NCI-H1694 (cell line): ENCODE measurements at regions not wholly inside any gene's neighbourhood (a gene's known extent, or its start where the extent isn't known, plus 50 kb on each side); places are given as distances from the start of the nearest gene placed in this dataset.
"Not testable (repeated sequence)": the region's sequence is repeated elsewhere in the genome, so short reads cannot be mapped to it uniquely, and the experiment has no call there.

ENCODE experiments used
- DNase-seq: peaks from one replicate; lab custom pipeline; 2025; lab: John Stamatoyannopoulos, UW

- DNase-seq, result no peak
These were observed 1550.8 kb upstream of the SLC10A2 start for GRCh38 chr13:104616990-104617389.

- DNase-seq, result no peak
These were observed 1548.3 kb upstream of the SLC10A2 start for GRCh38 chr13:104614361-104615145.

GRCh38 chr13:104608331-104608730 lies 1542.1 kb upstream of the SLC10A2 start:
- DNase-seq, result no peak

- DNase-seq, result not testable (repeated sequence)
These were observed 1539.2 kb upstream of the SLC10A2 start for GRCh38 chr13:104605435-104605834.

- no peak for DNase-seq
These were observed 1531.4 kb upstream of the SLC10A2 start for GRCh38 chr13:104597546-104598180.

- no peak for DNase-seq
These were observed 1529.3 kb upstream of the SLC10A2 start for GRCh38 chr13:104595511-104595910.

GRCh38 chr13:104594806-104595205 lies 1528.6 kb upstream of the SLC10A2 start:
- no peak for DNase-seq

GRCh38 chr13:104593693-104594092 lies 1527.5 kb upstream of the SLC10A2 start:
- DNase-seq, result no peak

GRCh38 chr13:104593251-104593576 lies 1527.0 kb upstream of the SLC10A2 start:
- no peak for DNase-seq

- DNase-seq, result no peak
These were observed 1526.5 kb upstream of the SLC10A2 start for GRCh38 chr13:104592545-104593250.

- DNase-seq, result no peak
These were observed 1525.9 kb upstream of the SLC10A2 start for GRCh38 chr13:104592127-104592526.

GRCh38 chr13:104586051-104586746 lies 1520.0 kb upstream of the SLC10A2 start:
- DNase-seq, result no peak

GRCh38 chr13:104584481-104584880 lies 1518.3 kb upstream of the SLC10A2 start:
- DNase-seq, result no peak

GRCh38 chr13:104580931-104581330 lies 1514.7 kb upstream of the SLC10A2 start:
- DNase-seq, result no peak

GRCh38 chr13:104577071-104577815 lies 1511.0 kb upstream of the SLC10A2 start:
- DNase-seq, result no peak

GRCh38 chr13:104571893-104572229 lies 1505.6 kb upstream of the SLC10A2 start:
- DNase-seq, result no peak

- peak; percentile 74 for DNase-seq
These were observed 1505.1 kb upstream of the SLC10A2 start for GRCh38 chr13:104571161-104571892.

- DNase-seq, result no peak
These were observed 1500.9 kb upstream of the SLC10A2 start for GRCh38 chr13:104567114-104567513.

- DNase-seq, result no peak
These were observed 1499.7 kb upstream of the SLC10A2 start for GRCh38 chr13:104565888-104566287.

GRCh38 chr13:104553896-104554295 lies 1487.7 kb upstream of the SLC10A2 start:
- no peak for DNase-seq

GRCh38 chr13:104553186-104553585 lies 1487.0 kb upstream of the SLC10A2 start:
- no peak for DNase-seq
